Esophagus mucosa (tissue), 1 donor: ENCODE measurements at regions not wholly inside any gene's neighbourhood (a gene's known extent, or its start where the extent isn't known, plus 50 kb on each side); places are given as distances from the start of the nearest gene placed in this dataset.

Experiments used
- ATAC-seq: fragments of 200-7000 bp; cut with Tn5 transposase; one replicate; pipeline ENCODE4 v1.9.1; 2020
- donor health status: DM: yes; HTN: yes; CAD: no.

DNA sequence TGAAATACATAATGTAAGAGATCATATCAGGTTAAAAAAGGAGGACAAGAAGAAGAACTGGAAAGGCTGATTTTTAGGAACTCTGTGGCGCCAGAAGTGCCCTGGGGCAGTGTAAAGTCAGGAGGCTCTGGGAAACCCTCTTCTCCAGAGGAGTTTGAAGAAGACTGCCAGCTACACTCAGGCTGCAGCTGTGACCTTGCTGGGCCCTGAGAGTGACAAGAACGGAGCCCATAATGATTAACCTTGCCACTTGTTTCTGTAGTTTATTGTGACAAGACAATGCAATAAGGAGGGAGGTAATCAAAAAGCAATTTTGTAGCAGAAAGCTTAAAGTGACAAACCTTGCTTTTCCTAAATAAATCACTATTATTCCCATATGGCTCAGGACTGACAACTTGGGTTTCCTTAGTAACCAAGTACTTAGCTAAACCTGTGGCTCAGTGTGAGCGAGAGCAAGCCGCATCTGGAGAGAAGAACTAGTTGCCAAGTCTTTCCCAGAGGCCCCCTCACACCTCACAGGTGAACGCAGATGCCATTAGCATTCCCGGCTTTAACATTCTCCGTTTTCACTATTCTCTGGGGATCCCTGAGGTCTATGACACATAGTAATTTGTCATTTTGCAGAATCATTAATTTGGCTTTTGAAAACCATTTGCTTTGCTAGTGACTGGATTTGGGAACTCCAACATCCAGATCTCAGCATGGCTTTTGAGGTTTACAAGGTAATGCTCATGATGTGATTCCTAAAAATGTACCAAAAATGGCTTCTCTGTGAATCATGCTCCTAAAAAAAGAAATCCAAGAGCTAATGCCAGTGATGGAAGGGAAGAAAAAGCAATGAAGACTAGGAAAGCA is 115.9 kb downstream of the OMA1 start:
- ATAC-seq = no peak

DNA sequence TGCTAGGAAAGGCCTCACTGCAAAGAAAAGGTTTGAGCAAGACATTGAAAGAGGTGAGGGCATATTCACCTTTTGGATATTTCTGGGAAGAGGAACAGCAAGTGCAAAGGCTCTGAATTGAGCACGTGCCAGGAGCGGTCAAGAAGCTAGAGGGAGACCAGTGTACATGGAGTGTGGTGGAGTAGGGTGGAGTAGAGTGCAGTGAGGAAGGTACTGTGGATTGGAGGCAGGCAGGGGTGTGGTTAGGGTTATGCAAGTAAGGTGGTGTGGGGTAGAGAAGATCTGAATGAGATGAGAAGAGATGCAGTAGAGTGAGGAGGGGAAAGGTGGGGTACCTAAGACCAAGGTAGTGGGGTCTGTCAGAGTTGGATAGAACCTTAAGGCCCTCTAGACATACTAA is 119.6 kb downstream of the OMA1 start:
- no peak for ATAC-seq

DNA sequence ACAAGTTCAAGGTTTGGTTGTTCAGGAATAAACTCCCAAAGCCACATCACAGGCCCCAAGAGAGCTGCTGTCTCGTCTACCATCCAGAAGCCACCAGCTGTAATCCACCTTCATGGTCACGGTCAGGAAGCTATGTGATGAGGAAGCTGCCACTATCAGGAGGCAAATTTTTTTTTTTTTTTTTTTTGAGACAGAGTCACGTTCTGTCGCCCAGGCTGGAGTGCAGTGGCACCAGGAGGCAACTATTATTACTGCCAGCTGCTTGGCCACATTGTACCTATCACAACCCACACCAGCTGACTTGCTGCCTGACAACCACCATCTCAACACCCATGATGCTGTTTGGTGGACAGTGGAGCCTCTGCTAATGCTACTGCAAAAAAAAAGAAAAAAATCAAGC is 124.1 kb downstream of the OMA1 start:
- no peak for ATAC-seq

DNA sequence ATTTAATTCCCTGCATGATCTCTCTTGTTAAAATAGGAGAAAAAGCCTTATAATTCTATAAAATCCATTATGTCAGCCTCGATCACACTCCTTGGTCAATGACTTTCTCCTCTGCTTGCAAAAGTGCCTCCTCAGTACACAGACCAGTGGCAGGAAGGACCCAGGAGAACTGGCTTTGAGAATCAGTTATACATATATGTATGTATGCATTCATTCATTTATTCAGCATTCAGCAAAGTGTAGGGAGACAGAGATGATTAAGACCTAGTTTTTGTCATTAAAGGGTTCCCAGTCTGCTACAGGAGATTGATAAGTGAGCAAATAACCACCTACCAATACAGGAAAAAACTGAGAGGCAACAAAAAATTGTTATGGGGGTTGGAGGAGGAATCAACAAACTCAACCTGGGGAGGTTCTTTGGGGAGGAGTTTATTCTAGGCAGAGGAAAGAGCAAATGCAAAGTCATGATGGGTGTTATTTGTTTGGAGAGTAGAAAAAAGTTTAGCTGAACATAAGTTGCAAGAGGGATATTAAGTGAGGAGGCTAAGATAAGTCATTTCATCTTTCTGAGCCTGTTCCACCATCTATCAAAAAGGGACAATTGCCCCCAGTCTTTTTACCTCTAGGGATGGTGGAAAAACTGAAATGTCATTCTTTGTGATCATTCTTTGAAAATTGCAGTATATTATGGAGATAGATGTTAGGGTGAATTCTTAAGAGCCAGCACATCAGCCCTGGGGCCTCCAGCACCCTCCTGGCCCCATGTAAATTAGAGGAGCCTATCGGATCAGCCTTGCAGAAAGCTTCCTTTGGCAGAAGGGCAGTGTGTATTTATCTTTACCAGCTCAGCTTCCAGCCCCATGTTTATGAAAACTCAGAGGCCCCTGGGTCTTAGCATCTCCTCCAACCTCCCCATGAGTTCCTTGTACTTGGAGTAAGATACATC is 128.0 kb downstream of the OMA1 start:
- ATAC-seq = no peak

DNA sequence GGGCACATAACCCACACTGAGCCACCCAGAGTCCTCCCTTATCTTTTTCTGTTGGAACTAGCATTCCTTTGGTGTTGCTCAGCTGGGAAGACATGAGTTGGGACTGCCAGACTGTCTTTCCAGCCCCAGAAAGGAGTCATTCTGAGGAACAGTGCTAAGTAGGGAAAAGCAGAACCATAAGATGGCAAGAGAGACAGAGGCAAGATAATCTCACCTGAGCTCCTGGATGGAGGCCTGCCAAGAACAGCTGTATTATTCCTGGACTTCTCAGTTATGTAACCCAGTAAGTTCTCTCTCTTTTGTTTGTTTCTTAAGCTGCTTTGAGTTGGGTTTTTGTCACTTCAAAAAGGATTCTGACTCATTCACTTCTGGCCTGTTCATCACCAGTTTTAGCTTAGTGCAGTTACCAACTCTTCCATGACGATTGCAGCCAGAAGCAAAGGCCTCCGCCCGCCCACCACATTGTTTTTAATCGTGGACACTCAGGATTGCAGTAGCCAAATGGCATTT is 134.4 kb downstream of the OMA1 start:
- peak; percentile 85 for ATAC-seq

DNA sequence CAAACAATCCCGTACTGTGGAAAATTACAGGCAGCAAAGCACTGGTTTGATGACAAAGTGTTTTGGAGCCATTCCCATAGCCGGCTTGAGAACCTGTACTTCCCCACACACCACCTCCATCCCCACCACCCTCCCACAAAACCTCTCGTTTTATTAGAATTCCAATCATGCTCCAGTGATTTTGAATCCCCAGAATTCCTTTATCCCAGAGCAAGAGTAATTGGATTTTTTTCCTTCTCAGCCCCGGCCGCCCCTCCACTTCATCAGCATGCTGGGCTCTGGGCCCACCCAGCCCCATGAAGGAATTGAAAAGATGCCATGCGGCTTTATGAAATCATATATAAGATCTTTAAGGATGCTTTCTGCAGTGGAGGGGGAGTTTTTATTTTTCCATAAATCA is 136.6 kb downstream of the OMA1 start:
- ATAC-seq = no peak

DNA sequence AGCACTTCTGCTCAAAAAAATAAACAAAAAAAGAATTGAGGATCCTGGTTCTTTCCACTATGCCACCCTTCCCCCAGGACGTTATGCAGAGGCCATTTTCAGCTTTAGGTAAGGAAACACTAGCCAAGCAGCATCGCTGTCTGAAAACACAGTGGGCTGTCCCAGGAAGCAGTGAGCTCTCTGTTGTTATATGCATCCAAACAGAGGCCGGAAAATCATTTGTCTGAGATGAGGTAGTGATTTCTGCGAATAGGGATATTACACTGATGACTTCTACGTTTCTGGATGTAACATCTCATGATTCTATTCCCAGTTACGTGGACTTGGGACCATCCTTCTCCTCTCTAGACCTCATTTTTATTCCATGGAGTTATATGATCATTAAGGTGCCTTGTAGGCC is 137.2 kb downstream of the OMA1 start:
- ATAC-seq = no peak

DNA sequence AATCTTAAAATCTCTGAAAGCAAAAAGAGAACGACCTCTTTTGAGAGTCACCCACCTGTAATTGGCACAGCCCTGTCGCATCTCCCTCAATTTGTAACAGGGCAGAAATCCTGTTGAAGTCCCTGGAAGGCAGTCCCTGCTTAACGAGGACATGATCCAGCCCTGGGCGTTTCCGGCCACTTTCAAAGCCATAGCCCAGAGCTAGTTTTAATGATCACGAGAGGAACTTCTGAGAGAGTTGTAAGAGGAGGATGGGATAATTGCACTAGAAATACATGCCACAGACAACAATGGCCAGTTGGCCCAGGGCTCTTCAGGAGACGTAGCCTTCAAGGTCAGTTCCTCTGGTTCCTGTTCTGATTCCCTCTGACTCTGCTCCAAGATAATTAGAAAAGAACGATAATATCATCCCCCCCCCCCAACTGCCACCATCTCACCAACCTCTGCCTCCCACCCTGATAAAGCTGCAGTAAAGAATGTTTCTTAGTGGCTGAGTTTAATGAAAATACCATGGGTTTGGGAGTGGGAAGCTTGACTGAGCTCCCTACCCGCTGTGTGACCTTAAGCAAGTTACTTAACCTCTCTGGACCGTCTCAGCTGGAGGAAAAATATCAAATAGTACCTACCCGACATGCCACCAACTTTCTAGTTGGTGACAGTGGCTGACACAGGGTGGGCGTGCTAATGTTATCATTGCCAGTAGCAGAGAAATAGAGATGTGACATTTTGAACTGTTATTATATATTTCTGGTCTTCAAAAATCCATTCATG is 140.0 kb downstream of the OMA1 start:
- ATAC-seq = no peak

DNA sequence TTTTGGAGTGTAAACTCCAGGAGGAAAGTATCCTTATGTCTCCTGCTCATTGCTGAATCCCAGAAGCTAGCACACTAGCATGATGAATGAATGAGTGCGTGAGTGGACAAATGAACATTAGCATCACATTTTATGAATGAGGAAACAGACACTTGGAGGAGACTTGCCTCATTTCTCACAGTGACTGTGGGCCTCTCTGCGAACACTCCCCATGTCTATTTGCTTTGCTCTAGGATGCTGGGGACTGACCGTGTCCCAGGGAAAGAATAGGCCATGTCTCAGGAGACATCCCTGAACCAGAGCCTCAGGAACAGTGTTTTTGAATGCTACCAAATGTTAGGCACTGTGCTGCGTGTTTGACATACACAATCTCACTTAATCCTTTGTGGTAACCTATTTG is 140.9 kb downstream of the OMA1 start:
- no peak for ATAC-seq

DNA sequence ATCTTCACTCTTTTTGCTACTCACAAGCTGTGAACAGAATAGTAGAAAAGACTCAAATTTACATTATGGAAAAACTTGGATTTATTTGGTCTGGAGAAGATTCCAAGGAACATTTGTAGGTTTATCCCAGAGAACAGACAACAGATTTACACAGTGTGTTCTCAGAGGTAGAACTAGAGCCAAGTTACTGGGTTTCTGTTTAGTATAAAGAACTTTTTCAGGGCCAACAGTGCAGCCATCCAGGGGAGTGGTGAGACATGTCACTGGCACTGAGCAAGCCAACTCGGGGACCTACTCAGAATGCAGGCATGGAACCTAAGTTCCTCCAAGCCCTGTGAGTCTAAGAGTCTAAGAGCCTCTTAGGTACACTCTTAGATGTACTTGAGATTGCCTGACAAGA is 142.6 kb downstream of the OMA1 start:
- ATAC-seq = no peak

DNA sequence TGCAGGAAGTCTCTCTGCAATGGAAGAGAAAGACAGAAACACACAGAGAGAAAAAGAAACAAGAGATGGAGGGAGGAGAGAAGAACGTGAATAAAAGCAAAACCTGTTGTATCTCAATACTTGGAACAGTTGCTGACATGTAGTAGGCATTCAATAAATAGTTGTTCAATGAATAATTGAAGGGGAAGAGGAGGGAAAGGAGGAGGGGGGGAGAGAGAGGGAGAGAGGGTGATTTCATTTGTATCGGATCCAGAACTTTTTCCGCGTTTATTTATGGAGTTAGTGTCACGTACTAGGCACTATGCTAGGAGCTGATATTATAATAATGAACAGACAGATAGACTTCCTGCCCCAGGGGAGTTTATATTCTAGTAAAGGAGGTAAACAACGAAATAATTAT is 144.1 kb downstream of the OMA1 start:
- no peak for ATAC-seq

DNA sequence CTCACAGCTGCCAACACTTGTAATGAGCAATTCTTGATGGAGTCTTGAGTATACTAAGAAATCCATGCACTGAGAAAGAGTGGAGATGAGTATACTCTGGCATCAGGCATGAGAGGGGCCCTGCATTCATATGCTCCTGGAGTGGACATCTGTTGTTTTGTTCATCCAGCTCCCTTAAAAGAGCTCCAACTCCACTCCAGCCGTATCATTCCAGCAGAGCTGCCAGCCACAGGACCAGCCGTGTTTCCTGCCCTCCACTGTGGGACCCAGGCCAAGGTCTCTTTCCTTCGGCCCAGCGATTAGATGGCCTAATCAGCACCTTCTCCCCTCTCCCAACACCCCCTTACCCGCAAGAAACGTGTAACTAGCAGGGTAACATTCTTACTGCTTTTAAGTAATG is 144.5 kb downstream of the OMA1 start:
- ATAC-seq = no peak

DNA sequence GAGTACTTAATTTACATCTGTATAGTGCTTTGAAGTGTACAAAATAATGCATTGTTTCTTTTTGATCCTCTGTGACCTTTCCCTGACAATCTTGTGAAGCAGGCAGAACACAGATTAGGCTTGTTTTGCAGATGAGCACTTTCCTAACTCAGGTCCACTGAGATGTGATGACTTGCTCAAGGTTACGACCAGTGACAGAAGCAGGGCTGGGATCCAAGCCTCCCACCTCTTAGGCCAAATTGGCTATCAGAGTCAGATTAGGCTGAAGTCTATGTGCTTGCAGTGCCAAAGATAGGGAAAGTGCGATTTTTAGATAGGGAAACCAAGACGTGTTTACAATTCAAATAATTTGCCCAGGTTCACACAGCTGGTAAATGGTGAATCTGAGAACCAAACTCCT is 147.3 kb downstream of the OMA1 start:
- no peak for ATAC-seq

DNA sequence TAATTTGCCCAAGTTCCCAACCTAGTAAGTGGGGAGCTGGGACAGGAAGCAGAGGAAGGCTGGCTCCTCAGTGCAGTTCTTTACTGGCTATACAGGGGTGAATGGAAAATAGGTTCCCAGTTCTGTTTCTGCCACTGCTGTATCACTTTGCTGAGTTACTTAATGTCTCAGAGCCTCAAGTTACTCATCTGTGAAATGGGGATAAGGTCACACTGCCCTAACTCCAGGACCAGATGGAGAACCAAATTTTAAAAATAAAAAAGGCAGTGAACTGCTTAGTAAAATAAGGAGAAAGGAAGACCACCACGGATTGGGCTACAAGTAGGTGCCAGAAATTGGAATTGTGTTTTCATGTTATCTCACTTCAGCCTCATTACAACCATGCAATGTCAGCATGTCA is 147.8 kb downstream of the OMA1 start:
- no peak for ATAC-seq

DNA sequence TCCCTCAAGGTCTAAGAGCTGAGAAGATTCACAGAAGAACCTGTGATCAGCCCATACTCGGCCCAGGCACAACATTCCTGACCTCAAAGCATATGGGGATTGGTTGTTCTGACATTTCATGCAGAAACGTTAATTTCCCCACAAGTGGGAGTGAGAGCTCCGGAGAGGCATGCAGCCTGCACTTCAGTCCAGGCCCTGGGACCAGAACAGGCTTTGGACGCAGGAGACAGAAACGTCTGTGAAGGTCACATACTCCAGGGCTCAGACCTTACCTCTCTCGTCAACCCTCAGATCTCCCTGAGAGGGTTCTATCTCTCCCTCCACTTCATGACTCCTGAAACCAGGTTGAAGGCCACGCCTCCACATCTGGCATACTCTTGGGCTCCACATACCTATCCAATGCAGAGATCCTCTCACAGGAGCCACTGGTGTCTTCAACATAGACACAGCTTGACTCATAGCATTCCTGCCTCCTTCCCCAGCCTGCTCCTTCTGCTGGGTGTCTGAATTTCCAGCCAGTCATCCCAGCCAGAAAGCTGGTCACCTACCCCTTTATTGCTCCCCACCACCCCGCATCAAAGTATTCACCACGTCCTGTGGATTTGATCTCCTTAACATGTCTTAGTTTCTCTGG is 149.2 kb downstream of the OMA1 start:
- ATAC-seq = no peak

DNA sequence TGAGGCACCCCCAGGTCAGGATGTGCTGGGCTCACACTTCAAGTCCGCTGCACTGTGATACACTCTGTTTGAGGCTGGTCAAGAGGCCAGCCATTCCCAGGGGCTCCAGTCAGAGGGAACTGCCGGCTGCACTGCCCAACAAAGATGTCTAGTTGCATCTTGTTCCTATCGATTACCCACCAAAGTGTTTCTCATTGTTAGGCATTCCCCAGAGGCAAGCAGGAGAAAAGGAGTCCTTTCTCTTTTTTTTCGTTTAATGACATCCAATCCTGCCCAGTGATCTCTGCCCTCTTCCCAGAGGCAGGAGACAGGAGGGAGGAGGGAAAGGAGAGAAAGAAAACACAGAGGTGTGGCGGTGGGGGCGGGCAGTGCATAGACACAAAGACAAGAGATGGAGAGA is 150.4 kb downstream of the OMA1 start:
- no peak for ATAC-seq

DNA sequence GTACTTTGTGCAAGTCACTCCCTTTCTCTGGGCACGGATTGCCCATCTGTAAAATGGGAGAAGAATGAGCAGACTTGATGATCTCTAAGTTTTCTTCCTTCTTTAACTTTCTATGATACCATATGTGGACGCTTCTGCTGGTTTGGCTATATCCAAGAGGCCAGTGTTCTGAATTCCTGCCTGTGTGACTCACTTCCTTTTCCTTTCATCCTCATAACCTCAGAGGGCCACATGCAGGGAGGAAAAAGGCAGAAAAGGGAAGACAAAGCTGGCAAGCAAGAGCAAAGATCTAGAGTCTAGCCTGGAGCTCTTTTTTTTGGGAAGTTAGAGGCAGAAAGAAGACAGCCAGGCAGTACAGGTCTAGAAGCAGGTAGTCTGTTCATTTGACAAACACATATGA is 151.2 kb downstream of the OMA1 start:
- no peak for ATAC-seq

DNA sequence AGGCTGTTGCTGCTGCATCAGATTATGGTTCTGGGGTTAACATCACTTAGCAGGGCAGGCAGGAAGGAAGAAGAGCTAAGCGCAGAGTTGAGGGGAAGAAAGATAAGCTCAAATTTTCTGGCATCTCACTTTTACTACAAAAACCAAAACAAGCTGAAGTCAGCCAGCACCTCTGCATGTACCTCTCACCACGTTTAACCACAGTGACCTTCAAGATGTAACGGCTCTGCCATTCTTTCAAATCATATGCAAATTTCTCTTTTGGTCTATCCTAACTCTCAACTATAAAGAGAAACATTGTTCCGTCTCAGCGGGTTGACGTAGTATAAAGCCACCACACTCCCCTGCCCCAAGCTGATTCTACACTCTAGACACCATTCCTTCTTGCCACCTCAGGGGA is 154.4 kb downstream of the OMA1 start:
- ATAC-seq = peak; percentile 20

DNA sequence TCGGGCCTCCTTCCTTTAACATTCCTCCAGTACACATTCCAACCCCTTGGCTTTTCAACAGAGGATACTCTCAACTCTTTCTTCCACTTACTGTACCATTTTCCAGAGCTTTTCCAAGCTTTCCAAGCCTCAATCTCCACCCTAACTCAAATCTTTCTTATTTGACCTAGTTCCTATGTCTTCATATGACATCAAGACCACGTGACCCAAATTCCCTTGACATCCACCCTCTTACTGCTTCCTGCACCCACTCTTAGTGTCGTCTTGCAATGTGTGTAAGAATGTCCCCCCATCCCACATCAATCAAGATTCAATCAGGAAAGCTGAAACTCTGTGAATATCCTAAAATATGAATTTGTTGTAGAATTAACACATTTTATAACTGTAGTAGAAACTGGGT is 155.0 kb downstream of the OMA1 start:
- no peak for ATAC-seq

DNA sequence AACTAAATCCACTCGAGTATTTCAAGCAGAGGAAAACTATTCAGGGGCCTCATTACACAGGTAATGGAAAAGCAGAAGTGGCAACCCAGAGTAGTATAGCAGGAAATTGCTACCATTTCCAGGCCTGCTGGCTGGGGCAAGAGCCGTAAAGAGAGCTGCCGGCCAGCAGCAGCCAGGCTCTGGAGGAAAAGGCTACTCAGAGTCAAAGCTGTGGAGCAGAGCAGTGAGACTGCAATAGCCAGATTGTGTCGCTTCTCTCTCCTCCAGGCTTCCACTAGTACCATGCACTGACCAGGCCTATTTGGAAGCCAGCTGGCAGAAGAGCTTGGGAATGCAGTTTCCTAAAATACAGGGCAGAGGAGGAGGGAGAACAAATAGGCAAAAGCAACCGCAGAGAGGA is 155.5 kb downstream of the OMA1 start:
- no peak for ATAC-seq

DNA sequence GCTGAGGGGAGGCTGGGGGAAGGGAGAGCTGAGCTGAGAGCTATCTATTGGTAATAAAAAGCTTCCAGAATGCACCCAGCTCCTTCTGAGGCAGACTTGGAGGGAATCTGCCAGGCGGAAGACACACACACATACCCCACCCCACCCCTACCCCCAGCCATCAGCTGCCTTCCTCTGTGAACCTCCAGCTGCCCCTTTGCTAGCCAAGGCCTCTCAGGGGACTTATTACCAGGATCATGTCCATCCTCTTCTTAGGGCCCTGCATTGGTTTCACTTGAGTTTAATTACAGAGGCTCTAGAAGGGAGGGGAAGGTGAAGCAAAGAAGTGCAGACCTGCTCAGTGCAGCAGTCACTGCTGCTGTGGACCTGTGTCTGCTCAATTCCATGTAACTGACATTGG is 156.4 kb downstream of the OMA1 start:
- ATAC-seq = no peak

DNA sequence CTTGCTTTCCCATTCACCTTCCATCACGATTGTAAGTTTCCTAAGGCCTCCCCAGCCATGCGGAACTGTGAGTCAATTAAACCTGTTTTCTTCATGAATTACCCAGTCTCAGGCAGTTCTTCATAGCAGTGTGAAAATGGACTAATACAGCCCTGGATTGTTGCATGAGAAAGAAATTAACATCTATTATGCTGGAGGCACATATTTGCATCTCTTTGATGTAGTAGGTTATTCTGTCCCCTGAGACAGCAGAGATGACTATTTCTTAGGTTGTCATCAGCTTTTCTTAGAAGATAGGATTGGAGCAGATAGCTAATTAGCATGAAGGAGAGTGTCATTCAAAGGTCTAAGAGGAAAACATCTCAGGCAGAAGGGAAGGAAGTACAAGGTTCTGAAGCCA is 166.2 kb downstream of the OMA1 start:
- ATAC-seq = no peak
